Loucy (cell line): ENCODE measurements at regions not wholly inside any gene's neighbourhood (a gene's known extent, or its start where the extent isn't known, plus 50 kb on each side); places are given as distances from the start of the nearest gene placed in this dataset.

Experiments
- EZH2phosphoT487 ChIP-seq: fragments of 200-600 bp; IDR thresholded peaks from 2 replicates; pipeline ENCODE4 v1.6.1; 2018; ENCODE audit warnings: antibody characterized with exemption, mild to moderate bottlenecking, moderate library complexity, borderline replicate concordance
- TF ChIP-seq, protein P1 (sequence below): fragments of 200-600 bp; sonication (generic); conservative IDR thresholded peaks from 2 replicates; pipeline ENCODE4 v1.5.1; 2014; ENCODE audit warnings: mild to moderate bottlenecking, antibody characterized with exemption, low read length

DNA sequence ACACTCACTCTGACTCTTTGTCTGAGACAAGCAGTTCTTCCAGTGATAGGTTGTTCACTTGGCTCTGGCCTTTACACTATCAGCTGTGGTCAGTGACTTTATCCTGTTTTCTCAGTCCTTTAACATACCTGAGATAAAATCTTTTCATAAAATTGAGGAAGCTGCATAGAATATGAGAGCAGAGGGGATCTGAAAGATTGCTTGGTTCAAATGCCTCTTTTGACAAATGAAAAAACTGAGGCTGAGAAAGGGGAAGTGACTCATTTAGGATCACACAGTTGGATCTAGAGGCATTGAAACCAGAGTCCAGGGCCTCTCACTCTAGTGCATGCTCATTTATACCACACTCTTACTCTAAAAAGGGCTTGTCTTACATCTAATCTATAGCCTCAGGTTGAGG, 277.0 kb upstream of the TBX18 start:
- TF ChIP-seq, protein P1, sequence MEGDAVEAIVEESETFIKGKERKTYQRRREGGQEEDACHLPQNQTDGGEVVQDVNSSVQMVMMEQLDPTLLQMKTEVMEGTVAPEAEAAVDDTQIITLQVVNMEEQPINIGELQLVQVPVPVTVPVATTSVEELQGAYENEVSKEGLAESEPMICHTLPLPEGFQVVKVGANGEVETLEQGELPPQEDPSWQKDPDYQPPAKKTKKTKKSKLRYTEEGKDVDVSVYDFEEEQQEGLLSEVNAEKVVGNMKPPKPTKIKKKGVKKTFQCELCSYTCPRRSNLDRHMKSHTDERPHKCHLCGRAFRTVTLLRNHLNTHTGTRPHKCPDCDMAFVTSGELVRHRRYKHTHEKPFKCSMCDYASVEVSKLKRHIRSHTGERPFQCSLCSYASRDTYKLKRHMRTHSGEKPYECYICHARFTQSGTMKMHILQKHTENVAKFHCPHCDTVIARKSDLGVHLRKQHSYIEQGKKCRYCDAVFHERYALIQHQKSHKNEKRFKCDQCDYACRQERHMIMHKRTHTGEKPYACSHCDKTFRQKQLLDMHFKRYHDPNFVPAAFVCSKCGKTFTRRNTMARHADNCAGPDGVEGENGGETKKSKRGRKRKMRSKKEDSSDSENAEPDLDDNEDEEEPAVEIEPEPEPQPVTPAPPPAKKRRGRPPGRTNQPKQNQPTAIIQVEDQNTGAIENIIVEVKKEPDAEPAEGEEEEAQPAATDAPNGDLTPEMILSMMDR, result no peak
- TF ChIP-seq EZH2phosphoT487, result no peak
